ENCODE measurements at regions not wholly inside any gene's neighbourhood (a gene's known extent, or its start where the extent isn't known, plus 50 kb on each side); places are given as distances from the start of the nearest gene placed in this dataset.

GRCh38 chr1:17909634-17910033 is 154.5 kb downstream of the ACTL8 start (continued):
- no peak for TF ChIP-seq EP300 (IDR thresholded peaks at IDR 0.05; ENCODE audit: borderline replicate concordance in 1 of 2, low read depth in 1 of 2, low read length in 1 of 2)
- TF ChIP-seq RFX5 (IDR thresholded peaks at IDR 0.05; ENCODE audit: low read length) = no peak
- no peak for TF ChIP-seq RCOR1 (IDR thresholded peaks at IDR 0.05; ENCODE audit: low read length)

GRCh38 chr1:17911791-17912190 is 156.7 kb downstream of the ACTL8 start:
- CTCF ChIA-PET = interaction anchor here (0.6 to 4.8 kb wide), 4 partner anchors 8 to 250 kb away, joined by 3 to 30 read pairs (median 14); no protein-coding TSS in a partner anchor
- Histone ChIP-seq H3K27ac (ENCODE audit: low read depth in 2 of 2, low read length in 1 of 2) (no peak overlapping the region), H3K9me3 (no peaks in the 10 kb centered on the region), H3F3A (replicated peaks; ENCODE audit: insufficient read depth) (no peaks in the 10 kb centered on the region), H3K4me3 (ENCODE audit: low read depth in 2 of 2, low read length in 1 of 2) (no peak overlapping the region), H2AFZ (ENCODE audit: low read depth) (no peak overlapping the region), H3K4me1 (ENCODE audit: control insufficient read depth in 1 of 2, insufficient read depth in 2 of 2, low read depth in 1 of 2, low read length in 1 of 2) (no peaks in the 10 kb centered on the region; a peak in 1 of 4 replicates), H3K9me2 (no peaks in the 10 kb centered on the region), H3K79me2 (ENCODE audit: insufficient read depth) (no peaks in the 10 kb centered on the region), H4K20me1 (ENCODE audit: insufficient read depth) (no peaks in the 10 kb centered on the region), H3K4me2 (no peak overlapping the region), H3K9ac (no peak overlapping the region), H3K27me3 (ENCODE audit: insufficient read depth) (no peaks in the 10 kb centered on the region), H3K36me3 (replicated peaks in 1 of 2; ENCODE audit: control insufficient read depth in 1 of 2, insufficient read depth in 2 of 2, low read length in 1 of 2) (no peaks in the 10 kb centered on the region)
- 62% methylated on average over 4 of the region's 4 CpGs for WGBS (ENCODE audit: low lambda C conversion rate)
- TF ChIP-seq NFIC (IDR thresholded peaks at IDR 0.05; ENCODE audit: borderline replicate concordance) = no peak
- TF ChIP-seq TEAD4 (IDR thresholded peaks at IDR 0.05; ENCODE audit: borderline replicate concordance, insufficient read depth) = no peak
- no peak for TF ChIP-seq EZH2phosphoT487 (IDR thresholded peaks at IDR 0.05; ENCODE audit: borderline replicate concordance, low read depth)
- TF ChIP-seq USF2 (IDR thresholded peaks at IDR 0.05; ENCODE audit: borderline replicate concordance, low read depth, low read length) = no peak
- TF ChIP-seq IRF3 (IDR thresholded peaks at IDR 0.05; ENCODE audit: low read depth, low read length) = no peak
- TF ChIP-seq FOXM1 (IDR thresholded peaks at IDR 0.05; ENCODE audit: low read depth) = no peak
- no peak for TF ChIP-seq REST (IDR thresholded peaks at IDR 0.05; ENCODE audit: low read depth, low read length)
- TF ChIP-seq TCF12 (IDR thresholded peaks at IDR 0.05) = no peak
- no peak for TF ChIP-seq USF1 (IDR thresholded peaks at IDR 0.05; ENCODE audit: borderline replicate concordance, low read depth)
- TF ChIP-seq FOXJ3 (CRISPR knock-in tag; IDR thresholded peaks at IDR 0.05) = no peak
- no peak for TF ChIP-seq MAX (IDR thresholded peaks at IDR 0.05; ENCODE audit: low read depth)
- TF ChIP-seq RAD21 (IDR thresholded peaks at IDR 0.05; ENCODE audit: low read length) = no peak
- POLR2A ChIA-PET = no interaction called here
- no peak for DNase-seq
